NT2/D1 (cell line): ENCODE measurements at regions not wholly inside any gene's neighbourhood (a gene's known extent, or its start where the extent isn't known, plus 50 kb on each side); places are given as distances from the start of the nearest gene placed in this dataset.

Experiments
- YY1 ChIP-seq: IDR thresholded peaks from 2 replicates; pipeline ENCODE4 v1.6.1; 2011; ENCODE audit not compliant: insufficient read length, insufficient read depth
- ZNF274 ChIP-seq: IDR thresholded peaks from 2 replicates; pipeline ENCODE4 v1.6.1; 2011; ENCODE audit warnings: mild to moderate bottlenecking, low read depth, low read length

DNA sequence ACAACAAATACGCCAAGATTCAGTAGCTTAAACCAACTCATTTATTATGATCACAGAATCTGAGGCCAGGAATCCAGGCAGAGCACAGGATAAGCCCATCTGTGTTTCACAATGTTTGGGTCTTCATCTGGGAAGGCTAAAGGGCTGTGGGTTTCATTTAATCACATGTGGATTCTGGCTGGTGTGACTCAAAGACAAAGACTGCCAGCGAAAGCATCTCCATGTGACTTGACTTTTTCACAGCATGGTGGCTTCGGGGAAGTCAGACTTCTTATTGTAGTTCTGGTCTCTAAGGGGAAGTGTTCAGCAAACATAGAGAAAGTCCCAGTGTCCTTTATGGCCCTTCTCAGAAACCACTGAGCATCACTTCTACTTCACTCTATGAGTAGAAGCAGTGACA is 1014.4 kb upstream of the GOT2 start:
- TF ChIP-seq ZNF274 (no peak), YY1 (no peak)
